Epithelial cell of prostate (primary cell): ENCODE measurements at regions not wholly inside any gene's neighbourhood (a gene's known extent, or its start where the extent isn't known, plus 50 kb on each side); places are given as distances from the start of the nearest gene placed in this dataset.
"Not testable (repeated sequence)": the region's sequence is repeated elsewhere in the genome, so short reads cannot be mapped to it uniquely, and the experiment has no call there.

Experiments used
- DNase-seq: peaks from one replicate; pipeline ENCODE4 v3.0.0-alpha.2; 2011; ENCODE audit warnings: low read depth, low spot score
- H3K27ac ChIP-seq: fragments of 450-650 bp; 2 replicates; pipeline ENCODE4 v1.5.1; 2017; ENCODE audit warnings: mild to moderate bottlenecking

GRCh38 chr9:80747056-80747455, 942.3 kb downstream of the TLE1 start:
- not testable (repeated sequence) for H3K27ac ChIP-seq, DNase-seq

- DNase-seq = no peak
- no peak overlapping the region for H3K27ac ChIP-seq
These were observed 956.8 kb downstream of the TLE1 start for GRCh38 chr9:80732506-80732905.

GRCh38 chr9:80720579-80720978, 968.8 kb downstream of the TLE1 start:
- H3K27ac ChIP-seq = no peak overlapping the region
- peak; percentile 6 for DNase-seq

DNA sequence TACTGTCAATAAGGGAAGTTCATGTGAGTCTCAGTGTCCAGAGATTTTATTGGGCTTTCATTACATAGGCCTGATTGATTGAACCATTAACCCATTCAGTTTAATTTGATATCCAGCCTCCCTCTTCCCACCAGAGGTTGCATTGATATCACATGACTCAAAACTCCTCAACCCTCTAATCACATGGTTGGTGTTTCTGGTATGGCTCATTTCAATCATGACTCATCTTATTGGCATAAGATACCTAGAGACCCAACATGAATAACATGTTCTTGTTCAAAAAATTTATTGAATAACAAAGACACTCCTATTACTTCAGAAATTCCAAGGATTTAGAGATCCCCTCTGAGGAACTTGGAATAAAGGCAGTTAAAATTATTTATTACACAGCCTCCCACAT, 982.2 kb downstream of the TLE1 start:
- peak; percentile 12 for DNase-seq

GRCh38 chr9:80701061-80701460, 988.3 kb downstream of the TLE1 start:
- no peak for DNase-seq
- no peak overlapping the region for H3K27ac ChIP-seq

More for the DNA sequence above, 982.2 kb downstream of the TLE1 start:
- peak overlapping the region; percentile 58 for H3K27ac ChIP-seq

- DNase-seq = peak; percentile 96
- peak overlapping the region; percentile 66 for H3K27ac ChIP-seq
These were observed 989.8 kb downstream of the TLE1 start for GRCh38 chr9:80699511-80699998.

- H3K27ac ChIP-seq = peak overlapping the region; percentile 66
- no peak for DNase-seq
These were observed 990.5 kb downstream of the TLE1 start for GRCh38 chr9:80698725-80699410.

- DNase-seq = no peak
- no peak overlapping the region for H3K27ac ChIP-seq
These were observed 996.6 kb downstream of the TLE1 start for GRCh38 chr9:80692751-80693150.

GRCh38 chr9:80691229-80691628, 998.1 kb downstream of the TLE1 start:
- no peak overlapping the region for H3K27ac ChIP-seq
- DNase-seq = no peak

GRCh38 chr9:80690349-80690939, 998.9 kb downstream of the TLE1 start:
- H3K27ac ChIP-seq = no peak overlapping the region
- no peak for DNase-seq

DNA sequence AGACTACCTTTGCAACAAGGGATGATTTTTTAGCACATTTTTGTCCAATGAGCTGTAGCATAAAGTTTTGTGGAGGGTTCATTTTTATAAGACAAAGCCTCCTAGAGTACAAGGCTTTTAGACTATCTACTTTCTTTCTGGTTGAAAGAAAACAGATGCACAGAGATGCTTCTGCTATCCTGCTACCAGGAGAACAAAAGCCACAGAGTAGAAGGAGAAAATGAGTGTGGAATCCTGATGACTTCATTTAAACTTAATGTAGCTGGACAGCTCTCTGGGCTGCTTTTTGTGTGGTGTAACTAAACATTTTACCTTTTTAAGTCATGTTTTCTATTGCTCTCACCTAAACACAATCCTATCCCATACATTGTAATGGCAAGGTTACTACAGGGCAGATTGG, 1009.4 kb downstream of the TLE1 start:
- no peak for DNase-seq
- no peak overlapping the region for H3K27ac ChIP-seq

- DNase-seq = no peak
- H3K27ac ChIP-seq = peak overlapping the region; percentile 5
These were observed 1010.4 kb downstream of the TLE1 start for GRCh38 chr9:80678906-80679305.

- no peak overlapping the region for H3K27ac ChIP-seq
- DNase-seq = no peak
These were observed 1015.9 kb downstream of the TLE1 start for GRCh38 chr9:80673496-80673895.

DNA sequence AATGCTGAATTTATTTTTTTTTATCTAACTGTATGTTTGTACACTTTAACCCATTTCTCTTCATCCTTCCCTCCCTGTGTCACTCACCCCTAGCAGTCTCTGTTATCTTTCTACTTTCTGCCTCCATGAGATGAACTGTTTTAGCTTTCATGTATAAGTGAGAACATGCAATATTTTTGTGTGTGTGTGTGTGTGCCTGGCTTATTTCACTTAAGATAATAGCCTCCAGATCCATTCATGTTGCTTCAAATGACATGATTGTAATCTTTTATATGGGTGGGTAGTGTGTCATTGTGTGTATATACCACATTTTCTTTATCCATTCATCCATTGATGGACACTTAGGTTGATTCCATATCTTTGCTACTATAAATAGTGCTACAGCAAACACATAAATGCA, 1023.9 kb downstream of the TLE1 start:
- no peak for DNase-seq
- no peak overlapping the region for H3K27ac ChIP-seq

DNA sequence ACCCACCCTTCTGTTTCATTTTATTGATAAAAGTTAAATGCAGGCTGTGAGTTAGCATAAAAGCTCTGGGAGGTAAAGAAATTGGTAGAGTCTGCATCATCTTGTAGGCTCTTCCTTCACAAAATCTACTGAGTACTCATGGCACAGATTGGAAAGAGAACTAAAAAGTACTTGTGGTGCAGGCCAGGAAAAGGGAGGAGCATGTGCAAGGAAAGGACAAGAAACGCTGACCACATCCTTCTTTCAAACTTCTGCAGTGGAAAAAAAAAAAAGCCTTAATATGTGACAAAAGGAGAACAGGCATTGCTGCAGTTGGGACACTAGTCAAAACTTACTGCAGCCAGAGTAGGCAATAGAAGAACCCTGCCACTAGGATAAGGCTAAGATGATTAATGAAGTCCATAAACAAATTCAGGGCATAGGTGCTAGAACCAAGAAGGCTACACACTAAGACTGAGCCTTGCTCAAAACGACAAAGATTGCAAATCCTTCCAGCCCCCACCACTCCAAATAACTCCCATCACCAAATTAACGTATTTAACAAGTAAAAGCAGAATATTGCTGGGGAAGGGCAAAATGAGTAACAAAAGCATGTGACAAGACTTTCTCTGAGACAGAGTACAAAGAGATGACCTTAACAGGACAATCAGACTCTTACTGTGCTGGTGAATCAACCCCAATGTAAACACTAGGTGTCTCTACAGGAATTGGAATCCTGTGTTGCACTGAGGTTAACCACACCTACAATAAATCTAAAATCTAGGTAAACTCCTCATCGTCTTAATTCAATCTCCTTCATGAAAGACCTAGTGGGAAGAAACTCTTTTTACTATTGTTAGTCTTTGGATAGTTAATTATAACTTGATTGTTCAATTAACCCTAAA, 1024.8 kb downstream of the TLE1 start:
- no peak overlapping the region for H3K27ac ChIP-seq
- no peak for DNase-seq

DNA sequence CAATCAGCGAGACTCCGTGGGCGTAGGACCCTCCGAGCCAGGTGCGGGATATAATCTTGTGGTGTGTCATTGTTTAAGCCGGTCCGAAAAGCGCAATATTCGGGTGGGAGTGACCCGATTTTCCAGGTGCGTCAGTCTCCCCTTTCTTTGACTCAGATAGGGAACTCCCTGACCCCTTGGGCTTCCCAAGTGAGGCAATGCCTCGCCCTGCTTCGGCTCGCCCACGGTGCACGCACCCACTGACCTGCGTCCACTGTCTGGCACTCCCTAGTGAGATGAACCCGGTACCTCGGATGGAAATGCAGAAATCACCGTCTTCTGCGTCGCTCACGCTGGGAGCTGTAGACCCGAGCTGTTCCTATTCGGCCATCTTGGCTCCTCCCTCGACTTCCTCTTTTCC, 1029.6 kb downstream of the TLE1 start:
- DNase-seq = not testable (repeated sequence)

DNA sequence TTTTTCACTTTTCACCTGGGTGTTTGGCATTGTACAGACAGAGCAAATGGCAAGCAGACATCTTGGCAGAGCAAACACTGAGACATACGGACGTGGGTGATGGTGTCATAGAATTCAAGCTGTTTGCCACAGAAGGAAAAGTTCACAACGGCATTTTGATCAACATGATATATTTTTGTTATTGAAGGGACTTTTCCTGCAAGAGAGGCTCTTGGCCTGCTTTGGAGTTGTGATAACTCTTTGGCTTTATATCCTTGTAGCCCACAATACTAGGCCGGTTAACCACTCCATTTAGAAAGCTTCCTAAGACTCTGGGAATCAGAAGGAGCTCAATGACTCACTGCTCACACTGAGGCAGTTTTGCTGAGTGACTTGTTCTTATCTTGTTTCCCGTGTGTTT, 1038.3 kb downstream of the TLE1 start:
- no peak for DNase-seq
- no peak overlapping the region for H3K27ac ChIP-seq

More for the DNA sequence above, 1029.6 kb downstream of the TLE1 start:
- H3K27ac ChIP-seq = not testable (repeated sequence)

GRCh38 chr9:80649496-80649895, 1039.9 kb downstream of the TLE1 start:
- H3K27ac ChIP-seq = no peak overlapping the region
- no peak for DNase-seq

- H3K27ac ChIP-seq = no peak overlapping the region
- no peak for DNase-seq
These were observed 1040.3 kb downstream of the TLE1 start for GRCh38 chr9:80649001-80649420.

DNA sequence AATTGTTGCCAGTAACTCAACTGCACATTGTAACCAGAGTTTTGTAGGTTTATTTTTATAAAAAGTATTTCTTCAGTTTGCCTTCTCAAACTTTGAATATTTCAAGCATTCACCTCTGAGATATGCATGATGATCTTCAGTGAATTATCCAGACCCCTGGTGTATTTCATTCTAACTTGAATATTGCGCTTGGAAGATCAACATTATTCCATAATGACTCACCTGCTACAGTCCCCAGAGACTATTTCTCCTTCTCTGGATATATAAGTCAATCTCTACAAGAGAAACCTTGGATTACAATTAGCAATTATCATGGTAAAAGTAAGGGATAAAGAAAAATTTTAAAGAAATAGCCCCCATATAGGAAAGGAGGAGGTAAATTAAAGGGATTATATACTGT, 1041.0 kb downstream of the TLE1 start:
- DNase-seq = no peak
- H3K27ac ChIP-seq = no peak overlapping the region

DNA sequence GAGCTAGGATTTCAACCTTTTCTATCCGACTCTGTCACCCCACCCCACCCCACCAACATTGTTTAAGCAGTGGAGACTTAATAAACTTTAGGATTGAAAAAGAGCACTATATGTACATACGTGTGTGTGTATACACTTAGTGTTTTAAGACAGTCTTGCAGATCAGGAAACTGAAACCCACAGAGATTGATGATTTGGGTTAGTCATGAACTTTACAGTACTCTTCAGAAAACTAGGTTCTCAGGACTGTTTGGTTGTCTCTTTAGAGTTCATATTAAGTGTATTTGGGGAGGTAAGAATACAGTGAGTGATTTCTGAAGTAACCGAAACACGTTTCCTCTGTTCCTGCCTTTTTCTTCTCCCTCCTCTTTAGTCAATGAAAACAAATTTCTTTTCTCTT, 1043.1 kb downstream of the TLE1 start:
- no peak for DNase-seq
- no peak overlapping the region for H3K27ac ChIP-seq
